ENCODE measurements at regions not wholly inside any gene's neighbourhood (a gene's known extent, or its start where the extent isn't known, plus 50 kb on each side); places are given as distances from the start of the nearest gene placed in this dataset.

GRCh38 chr2:61675204-61675603, 137.0 kb upstream of the XPO1 start:
- TF ChIP-seq CTCF (IDR thresholded peaks at IDR 0.05) = no peak
- TF ChIP-seq ZFX (IDR thresholded peaks at IDR 0.05; ENCODE audit: borderline replicate concordance) = no peak

All from 22Rv1 (cell line).